GM18499 (cell line): ENCODE measurements at regions not wholly inside any gene's neighbourhood (a gene's known extent, or its start where the extent isn't known, plus 50 kb on each side); places are given as distances from the start of the nearest gene placed in this dataset.

Experiments
- ATAC-seq: cut with Tn5 transposase; IDR thresholded peaks from one replicate; pipeline ENCODE4 v1.9.1; 2021; ENCODE audit warnings: moderate number of reproducible peaks; ENCODE audit not compliant: insufficient read depth, unreplicated experiment

GRCh38 chr2:163205589-163206254, 367.2 kb upstream of the KCNH7 start:
- no peak for ATAC-seq

DNA sequence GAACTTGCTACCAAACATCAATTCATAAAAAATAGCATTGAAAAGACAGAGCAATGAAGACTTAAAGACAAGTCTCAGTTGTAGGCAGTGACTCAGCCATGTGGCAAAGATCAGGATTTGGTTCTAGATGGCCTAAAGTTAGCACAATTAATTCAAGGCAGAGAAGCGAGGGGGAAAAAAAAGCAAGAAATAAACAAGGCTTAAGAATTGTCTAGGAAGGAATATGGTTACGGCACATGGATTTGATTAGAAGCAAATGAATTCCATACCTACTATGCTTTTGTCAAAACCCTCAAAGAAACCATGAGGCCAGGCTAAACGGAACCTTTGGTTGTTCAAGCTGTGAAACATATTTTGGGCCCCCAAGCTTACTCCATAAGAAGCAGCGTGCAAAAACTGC, 362.2 kb upstream of the KCNH7 start:
- no peak for ATAC-seq

DNA sequence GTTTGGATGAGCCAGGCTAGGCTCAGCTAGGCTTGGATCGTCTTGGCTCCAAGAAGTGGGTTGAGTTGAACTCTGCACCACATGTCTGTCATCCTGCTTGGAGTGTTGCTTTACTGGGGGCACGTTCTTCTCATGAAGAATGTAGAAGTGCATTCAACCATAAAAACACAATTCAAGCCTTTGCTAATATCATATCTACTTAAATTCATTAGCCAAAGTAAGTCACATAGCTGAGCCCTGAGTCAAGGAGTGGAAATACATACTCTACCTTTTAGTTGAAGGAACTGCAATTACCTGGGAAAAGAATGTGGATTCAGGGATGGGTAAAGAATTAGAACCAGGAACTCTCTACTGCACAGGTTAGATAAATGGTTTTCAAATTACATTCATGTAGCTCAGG, 360.4 kb upstream of the KCNH7 start:
- ATAC-seq: no peak

- ATAC-seq: no peak
These were observed 359.4 kb upstream of the KCNH7 start for GRCh38 chr2:163198007-163198406.

DNA sequence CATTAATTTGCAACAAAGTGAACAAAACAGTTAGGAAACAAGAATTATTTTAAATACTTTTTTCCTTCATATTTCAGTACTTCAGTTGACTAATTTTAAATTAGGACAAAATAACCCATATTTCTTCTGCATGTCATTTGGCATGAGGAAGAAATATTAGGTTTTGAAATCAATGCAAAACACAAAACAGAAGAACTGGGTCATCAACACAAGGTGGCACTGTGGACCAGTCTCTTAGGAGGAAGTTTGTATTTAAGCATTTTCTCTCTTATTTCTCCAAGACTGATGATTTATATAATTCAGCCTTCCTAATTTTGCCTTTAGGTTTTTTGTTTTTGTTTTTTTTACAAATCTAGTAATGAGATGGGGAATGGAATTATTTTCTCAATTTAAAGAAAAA, 352.8 kb upstream of the KCNH7 start:
- no peak for ATAC-seq

DNA sequence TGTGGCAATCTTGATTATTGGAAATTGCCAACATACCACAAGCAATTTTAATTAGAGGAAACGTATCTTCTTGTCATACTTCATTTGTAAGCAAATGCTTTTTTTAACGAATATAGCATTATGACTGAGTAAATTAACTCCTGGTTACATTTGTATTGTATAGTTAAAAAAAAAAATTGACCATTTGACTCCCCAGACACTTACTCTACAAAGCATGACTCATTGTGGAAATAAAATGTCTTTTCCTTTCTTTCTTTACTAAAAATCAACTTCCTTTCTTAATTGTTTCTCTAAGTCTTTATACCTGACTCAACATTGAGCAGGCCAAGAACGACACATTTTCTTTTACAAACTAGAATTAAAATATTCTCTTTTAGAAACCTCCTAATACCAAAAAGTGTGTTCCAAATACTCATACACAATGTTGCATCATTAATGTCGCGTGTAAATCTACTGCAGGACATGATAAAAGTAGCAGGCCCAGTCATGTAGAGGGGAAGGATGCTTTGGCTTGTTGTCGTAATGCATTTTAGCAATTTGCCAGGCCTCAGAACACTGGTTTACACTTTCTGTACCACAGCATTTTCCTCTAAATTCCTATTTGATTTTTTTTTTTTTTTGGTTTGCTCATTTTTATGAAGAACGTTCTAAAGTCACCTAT, 349.6 kb upstream of the KCNH7 start:
- no peak for ATAC-seq

DNA sequence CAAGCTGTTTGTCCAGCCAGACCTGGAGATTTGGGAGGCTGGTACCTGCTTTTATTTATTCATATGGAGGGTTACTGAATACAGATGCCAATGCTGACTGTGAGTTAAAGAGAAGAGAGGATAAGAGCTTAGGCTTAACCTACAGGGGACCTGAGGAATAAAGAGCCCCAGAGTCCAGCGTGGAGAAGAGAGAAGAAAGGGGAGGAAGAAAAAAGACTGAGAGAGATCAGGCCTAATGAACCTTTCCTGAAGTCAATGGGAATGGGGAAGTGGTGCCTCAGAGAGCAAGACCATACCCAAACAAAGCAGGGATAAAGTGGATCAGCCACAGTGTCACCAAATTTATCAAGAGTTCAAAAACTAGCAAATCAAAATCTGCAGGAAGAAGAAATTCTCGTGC, 348.6 kb upstream of the KCNH7 start:
- no peak for ATAC-seq

DNA sequence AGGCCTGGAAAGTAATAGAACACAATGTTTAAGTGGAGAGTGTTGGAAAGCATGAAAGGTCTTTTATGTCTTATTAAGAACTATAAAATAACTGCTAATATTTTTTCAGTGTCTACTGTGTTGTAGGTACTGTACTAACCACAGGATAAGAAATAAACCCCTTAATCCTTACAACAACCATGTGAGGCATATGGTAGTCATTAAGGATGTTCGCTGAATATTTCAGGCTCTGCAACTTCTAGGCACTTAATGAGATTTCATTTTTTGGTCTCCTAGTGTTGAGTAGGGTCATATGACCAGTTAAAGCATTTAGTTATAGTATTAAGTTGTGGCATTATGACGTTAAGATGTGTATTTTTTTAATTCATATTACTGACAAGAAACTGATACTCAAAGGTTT, 346.6 kb upstream of the KCNH7 start:
- ATAC-seq: no peak

DNA sequence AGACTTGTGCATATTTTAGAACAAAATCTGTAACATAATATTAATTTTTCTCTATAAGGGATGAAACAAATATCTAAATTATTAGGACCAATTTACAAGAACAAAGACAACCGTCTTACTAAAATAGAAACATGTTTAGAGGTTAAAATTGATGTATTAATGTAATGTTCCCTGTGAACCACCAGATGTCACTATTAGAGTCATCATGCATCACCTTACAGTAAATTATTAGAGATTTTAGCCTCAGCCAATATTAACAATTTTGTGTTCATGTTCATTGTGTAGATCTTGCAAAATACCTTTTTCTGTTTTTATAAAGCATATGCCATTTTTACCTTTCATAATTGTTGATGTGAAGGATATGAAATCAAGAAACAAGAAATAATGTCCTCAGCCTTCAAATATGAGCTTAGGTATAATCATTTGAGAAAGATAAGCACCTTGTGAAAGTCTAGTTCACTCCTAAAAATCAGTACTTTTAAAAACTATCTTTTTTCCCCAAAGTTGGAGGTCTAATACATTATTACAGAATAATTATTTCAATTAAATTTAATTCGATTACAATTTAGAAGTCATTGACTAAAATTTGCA, 344.3 kb upstream of the KCNH7 start:
- ATAC-seq: no peak

DNA sequence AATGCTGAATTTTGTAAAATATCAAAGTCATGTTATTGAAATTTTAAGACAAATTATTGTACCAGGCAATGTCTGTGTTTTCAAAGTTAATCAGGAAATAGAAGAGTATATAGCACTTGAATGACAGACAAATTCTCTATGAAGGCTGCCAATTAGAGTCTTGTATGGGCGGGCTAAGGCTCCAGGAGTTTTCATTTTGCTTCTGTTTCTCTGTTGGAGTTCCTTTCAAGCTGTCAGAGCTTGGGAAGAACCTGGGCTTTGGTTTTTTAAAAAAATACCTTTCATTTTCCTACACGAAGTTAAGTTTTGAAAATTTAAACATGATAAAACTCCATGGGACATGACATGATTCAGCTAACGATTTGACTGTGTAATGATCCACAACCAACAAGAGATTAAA, 339.0 kb upstream of the KCNH7 start:
- ATAC-seq: no peak

- no peak for ATAC-seq
These were observed 336.7 kb upstream of the KCNH7 start for GRCh38 chr2:163175294-163175693.

GRCh38 chr2:163173591-163173990, 335.0 kb upstream of the KCNH7 start:
- ATAC-seq: no peak

GRCh38 chr2:163171786-163172530, 333.4 kb upstream of the KCNH7 start:
- no peak for ATAC-seq

DNA sequence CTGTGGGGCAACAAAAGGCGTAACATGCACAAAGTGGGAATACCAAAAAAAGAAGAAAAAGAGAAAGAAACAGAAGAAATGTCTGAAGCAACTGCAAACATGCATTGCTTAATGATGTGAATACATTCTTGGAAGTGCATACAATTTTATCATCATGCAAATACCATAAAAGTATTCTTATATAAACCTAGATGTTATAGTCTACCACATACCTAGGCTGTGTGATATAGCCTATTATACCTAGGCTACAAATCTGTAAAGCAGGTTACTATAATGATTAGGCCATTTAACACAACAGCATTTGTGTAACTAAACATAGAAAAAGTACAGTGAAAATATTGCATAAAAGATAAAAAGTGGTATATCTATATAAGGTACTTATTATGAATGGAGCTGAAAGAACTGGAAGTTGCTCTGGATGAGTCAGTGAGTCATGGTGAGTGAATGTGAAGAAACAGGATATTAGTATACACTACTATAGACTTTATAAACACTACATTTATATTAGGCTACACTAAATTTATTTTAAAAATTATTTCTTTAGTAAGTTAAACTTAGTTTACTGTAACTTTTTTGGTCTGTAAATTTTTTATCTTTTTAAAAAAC, 319.4 kb upstream of the KCNH7 start:
- no peak for ATAC-seq

DNA sequence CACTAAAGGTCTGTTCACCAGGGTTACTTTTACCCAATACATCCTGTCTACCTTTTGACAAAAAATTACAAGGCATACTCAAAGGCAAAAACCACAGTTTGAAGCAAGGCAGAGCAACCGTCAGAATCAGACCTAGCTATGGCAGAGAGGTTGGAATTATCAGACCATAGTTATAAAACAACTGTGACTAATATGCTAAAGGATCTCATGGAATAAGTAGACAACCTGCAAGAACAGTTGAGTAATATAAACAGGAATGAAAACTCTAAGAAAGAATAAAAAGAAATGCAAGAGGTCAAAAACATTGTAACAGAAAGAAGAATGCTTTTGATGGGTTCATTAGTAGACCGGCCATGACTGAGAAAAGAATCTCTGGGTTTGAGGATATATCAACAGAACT, 318.8 kb upstream of the KCNH7 start:
- ATAC-seq: no peak

DNA sequence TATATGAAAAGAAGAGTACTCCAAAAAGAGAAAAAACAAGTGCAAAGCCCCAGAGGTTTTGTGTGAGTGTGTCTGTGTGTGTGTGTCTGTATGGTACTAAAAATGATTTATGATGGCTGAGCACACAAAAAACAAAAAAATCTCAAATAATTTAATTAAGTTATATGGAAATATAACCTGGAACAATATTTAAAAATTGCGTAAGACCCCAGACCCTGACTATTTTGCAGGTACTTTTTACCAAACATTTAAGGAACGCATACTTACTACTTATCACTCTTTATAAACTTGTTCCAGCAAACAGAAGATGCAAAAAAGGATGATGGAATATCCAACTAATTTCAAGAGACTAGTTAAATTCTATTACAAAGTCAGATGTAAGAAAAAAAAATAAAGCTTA, 317.4 kb upstream of the KCNH7 start:
- no peak for ATAC-seq

DNA sequence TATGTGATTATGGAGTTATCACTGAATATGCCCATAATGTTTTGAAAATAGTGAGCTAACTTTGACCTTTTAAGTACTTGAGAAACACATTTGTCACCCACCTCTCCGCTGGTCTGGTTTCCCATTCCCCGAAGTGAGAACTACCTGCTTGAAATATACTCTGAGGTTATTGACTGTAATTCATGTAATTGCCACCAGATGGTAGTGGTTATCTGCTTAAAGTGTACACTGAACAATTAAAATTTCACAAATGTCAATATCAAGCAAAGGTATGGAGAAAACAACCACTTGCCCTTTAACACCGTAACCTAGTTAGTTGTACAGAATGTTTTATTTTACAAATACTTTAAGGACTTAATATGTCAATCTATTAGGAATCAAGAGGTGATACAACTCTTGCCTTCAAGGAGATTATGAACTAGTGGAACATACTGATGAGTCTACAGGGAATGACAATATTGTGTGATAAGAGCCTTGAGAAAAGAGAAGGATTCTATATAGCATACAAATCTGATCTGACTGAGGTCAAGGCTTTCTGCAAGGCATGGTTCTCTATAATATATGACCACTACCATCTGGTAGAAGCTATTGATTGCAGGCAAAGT, 316.8 kb upstream of the KCNH7 start:
- peak; percentile 91 for ATAC-seq

DNA sequence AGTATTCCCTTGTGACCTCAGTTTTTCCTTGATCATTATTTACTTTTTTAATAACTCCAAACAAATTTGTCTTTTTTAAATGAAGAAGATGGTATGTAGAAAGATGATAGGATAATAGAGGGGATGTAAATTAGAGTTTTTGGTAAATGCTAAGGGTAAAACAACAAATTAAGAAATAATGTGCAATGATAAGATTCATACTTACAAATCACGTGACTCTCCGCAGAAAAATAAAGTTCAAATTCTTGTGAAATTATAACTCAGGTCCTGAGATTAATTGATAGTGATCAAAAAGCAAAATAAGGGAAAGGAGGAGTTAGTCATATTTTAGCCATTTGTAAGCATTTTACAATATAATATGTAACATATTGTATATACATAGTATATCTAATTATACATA, 304.1 kb upstream of the KCNH7 start:
- no peak for ATAC-seq

- no peak for ATAC-seq
These were observed 300.4 kb upstream of the KCNH7 start for GRCh38 chr2:163138947-163139346.

DNA sequence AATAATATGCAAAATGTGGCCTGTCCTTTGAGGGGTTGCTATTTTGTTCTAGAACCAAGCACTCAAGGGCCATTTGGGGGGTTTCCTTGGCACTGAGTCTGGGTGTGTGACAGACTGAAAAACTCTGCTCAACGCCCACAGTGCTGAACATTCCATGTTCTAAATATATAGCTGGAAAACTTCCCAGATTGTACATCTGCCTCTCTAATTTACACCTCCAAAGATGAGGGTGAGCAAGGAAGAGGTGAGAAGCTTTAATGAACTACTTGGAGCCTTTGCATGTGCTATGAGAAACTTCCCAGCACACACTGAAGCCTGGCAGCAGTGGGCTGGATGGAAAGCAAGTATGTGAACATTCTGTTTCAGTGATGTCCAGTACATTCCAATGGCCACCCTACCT, 296.7 kb upstream of the KCNH7 start:
- ATAC-seq: no peak
